ENCODE measurements at regions not wholly inside any gene's neighbourhood (a gene's known extent, or its start where the extent isn't known, plus 50 kb on each side); places are given as distances from the start of the nearest gene placed in this dataset.

- Mint-ChIP-seq H3K4me3 (no peak overlapping the region), H3K9me3 (no peaks in the 10 kb centered on the region), H3K4me1 (no peaks in the 10 kb centered on the region), H3K27ac (no peak overlapping the region), H3K36me3 (ENCODE audit: low read depth) (no peaks in the 10 kb centered on the region), H3K27me3 (no peaks in the 10 kb centered on the region)
- DNase-seq: no peak
- intact Hi-C loops (cut with micrococcal nuclease): no loop called here
These were observed 174.0 kb upstream of the SLC8A1 start for GRCh38 chr2:40625849-40626248.

- Mint-ChIP-seq H3K36me3 (ENCODE audit: low read depth) (no peaks in the 10 kb centered on the region), H3K9me3 (no peaks in the 10 kb centered on the region), H3K27me3 (no peaks in the 10 kb centered on the region), H3K4me1 (no peaks in the 10 kb centered on the region), H3K4me3 (no peak overlapping the region), H3K27ac (no peak overlapping the region)
- intact Hi-C loops (cut with micrococcal nuclease): no loop called here
- DNase-seq: no peak
These were observed 176.7 kb upstream of the SLC8A1 start for GRCh38 chr2:40628556-40628955.

GRCh38 chr2:40629768-40630434 lies 178.0 kb upstream of the SLC8A1 start:
- no peak overlapping the region for H3K4me3 Mint-ChIP-seq
- H3K27ac Mint-ChIP-seq: no peak overlapping the region
- intact Hi-C loops (cut with micrococcal nuclease): no loop called here
- H3K4me1 Mint-ChIP-seq: no peaks in the 10 kb centered on the region
- no peaks in the 10 kb centered on the region for H3K36me3 Mint-ChIP-seq (ENCODE audit: low read depth)
- no peaks in the 10 kb centered on the region for H3K27me3 Mint-ChIP-seq
- no peaks in the 10 kb centered on the region for H3K9me3 Mint-ChIP-seq
- DNase-seq: no peak

GRCh38 chr2:40639320-40639719 lies 187.4 kb upstream of the SLC8A1 start:
- no peak overlapping the region for H3K27ac Mint-ChIP-seq
- no peaks in the 10 kb centered on the region for H3K4me1 Mint-ChIP-seq
- no peaks in the 10 kb centered on the region for H3K27me3 Mint-ChIP-seq
- intact Hi-C loops (cut with micrococcal nuclease): no loop called here
- no peak for DNase-seq
- no peaks in the 10 kb centered on the region for H3K9me3 Mint-ChIP-seq
- no peaks in the 10 kb centered on the region for H3K36me3 Mint-ChIP-seq (ENCODE audit: low read depth)
- no peak overlapping the region for H3K4me3 Mint-ChIP-seq

- no peaks in the 10 kb centered on the region for H3K4me1 Mint-ChIP-seq
- intact Hi-C loops (cut with micrococcal nuclease): no loop called here
- no peak overlapping the region for H3K27ac Mint-ChIP-seq
- no peaks in the 10 kb centered on the region for H3K9me3 Mint-ChIP-seq
- H3K36me3 Mint-ChIP-seq (ENCODE audit: low read depth): no peaks in the 10 kb centered on the region
- H3K4me3 Mint-ChIP-seq: no peak overlapping the region
- H3K27me3 Mint-ChIP-seq: no peaks in the 10 kb centered on the region
- DNase-seq: no peak
These were observed 190.3 kb upstream of the SLC8A1 start for GRCh38 chr2:40642237-40642636.

GRCh38 chr2:40642726-40643125 lies 190.8 kb upstream of the SLC8A1 start:
- no peaks in the 10 kb centered on the region for H3K4me1 Mint-ChIP-seq
- no peaks in the 10 kb centered on the region for H3K27me3 Mint-ChIP-seq
- H3K36me3 Mint-ChIP-seq (ENCODE audit: low read depth): no peaks in the 10 kb centered on the region
- H3K4me3 Mint-ChIP-seq: no peak overlapping the region
- no peak overlapping the region for H3K27ac Mint-ChIP-seq
- intact Hi-C loops (cut with micrococcal nuclease): no loop called here
- no peak for DNase-seq
- H3K9me3 Mint-ChIP-seq: no peaks in the 10 kb centered on the region

- no peaks in the 10 kb centered on the region for H3K4me1 Mint-ChIP-seq
- no peaks in the 10 kb centered on the region for H3K36me3 Mint-ChIP-seq (ENCODE audit: low read depth)
- no peak overlapping the region for H3K27ac Mint-ChIP-seq
- intact Hi-C loops (cut with micrococcal nuclease): no loop called here
- no peak for DNase-seq
- H3K4me3 Mint-ChIP-seq: no peak overlapping the region
- no peaks in the 10 kb centered on the region for H3K27me3 Mint-ChIP-seq
- H3K9me3 Mint-ChIP-seq: no peaks in the 10 kb centered on the region
These were observed 194.8 kb upstream of the SLC8A1 start for GRCh38 chr2:40646642-40647041.

- H3K9me3 Mint-ChIP-seq: no peaks in the 10 kb centered on the region
These were observed 200.3 kb upstream of the SLC8A1 start for GRCh38 chr2:40652155-40652554.

GRCh38 chr2:40653829-40654228 lies 201.9 kb upstream of the SLC8A1 start:
- no peaks in the 10 kb centered on the region for H3K9me3 Mint-ChIP-seq
- no peaks in the 10 kb centered on the region for H3K27me3 Mint-ChIP-seq
- H3K27ac Mint-ChIP-seq: no peak overlapping the region
- intact Hi-C loops (cut with micrococcal nuclease): no loop called here
- no peaks in the 10 kb centered on the region for H3K4me1 Mint-ChIP-seq
- H3K36me3 Mint-ChIP-seq (ENCODE audit: low read depth): no peaks in the 10 kb centered on the region
- no peak for DNase-seq
- no peak overlapping the region for H3K4me3 Mint-ChIP-seq

More at GRCh38 chr2:40652155-40652554, 200.3 kb upstream of the SLC8A1 start:
- Mint-ChIP-seq H3K4me1 (no peaks in the 10 kb centered on the region), H3K27me3 (no peaks in the 10 kb centered on the region), H3K4me3 (no peak overlapping the region), H3K36me3 (ENCODE audit: low read depth) (no peaks in the 10 kb centered on the region), H3K27ac (no peak overlapping the region)
- intact Hi-C loops (cut with micrococcal nuclease): no loop called here
- DNase-seq: no peak

GRCh38 chr2:40654346-40654745 lies 202.5 kb upstream of the SLC8A1 start:
- DNase-seq: no peak
- Mint-ChIP-seq H3K27ac (no peak overlapping the region), H3K4me1 (no peaks in the 10 kb centered on the region), H3K27me3 (no peaks in the 10 kb centered on the region), H3K9me3 (no peaks in the 10 kb centered on the region), H3K4me3 (no peak overlapping the region), H3K36me3 (ENCODE audit: low read depth) (no peaks in the 10 kb centered on the region)
- intact Hi-C loops (cut with micrococcal nuclease): no loop called here

GRCh38 chr2:40658941-40659340 lies 207.1 kb upstream of the SLC8A1 start:
- DNase-seq: no peak
- Mint-ChIP-seq H3K9me3 (no peaks in the 10 kb centered on the region), H3K27ac (no peak overlapping the region), H3K36me3 (ENCODE audit: low read depth) (no peaks in the 10 kb centered on the region), H3K4me3 (no peak overlapping the region), H3K27me3 (no peaks in the 10 kb centered on the region), H3K4me1 (no peaks in the 10 kb centered on the region)
- intact Hi-C loops (cut with micrococcal nuclease): no loop called here

- no peak overlapping the region for H3K4me3 Mint-ChIP-seq
- intact Hi-C loops (cut with micrococcal nuclease): no loop called here
- H3K27me3 Mint-ChIP-seq: no peaks in the 10 kb centered on the region
- no peaks in the 10 kb centered on the region for H3K36me3 Mint-ChIP-seq (ENCODE audit: low read depth)
- no peaks in the 10 kb centered on the region for H3K9me3 Mint-ChIP-seq
- DNase-seq: no peak
- no peaks in the 10 kb centered on the region for H3K4me1 Mint-ChIP-seq
- H3K27ac Mint-ChIP-seq: no peak overlapping the region
These were observed 213.8 kb upstream of the SLC8A1 start for GRCh38 chr2:40665493-40666232.

- Mint-ChIP-seq H3K27ac (no peak overlapping the region), H3K27me3 (no peaks in the 10 kb centered on the region), H3K9me3 (no peaks in the 10 kb centered on the region), H3K4me3 (no peak overlapping the region), H3K36me3 (ENCODE audit: low read depth) (no peaks in the 10 kb centered on the region), H3K4me1 (no peaks in the 10 kb centered on the region)
- intact Hi-C loops (cut with micrococcal nuclease): no loop called here
- no peak for DNase-seq
These were observed 214.5 kb upstream of the SLC8A1 start for GRCh38 chr2:40666398-40666797.

- no peak for DNase-seq
- Mint-ChIP-seq H3K27ac (no peak overlapping the region), H3K27me3 (no peaks in the 10 kb centered on the region), H3K9me3 (peaks cover 3% of the 10 kb centered on the region), H3K4me3 (no peak overlapping the region), H3K4me1 (no peaks in the 10 kb centered on the region), H3K36me3 (ENCODE audit: low read depth) (no peaks in the 10 kb centered on the region)
- intact Hi-C loops (cut with micrococcal nuclease): no loop called here
These were observed 216.5 kb upstream of the SLC8A1 start for GRCh38 chr2:40668425-40668824.

All from activated CD4-positive, alpha-beta T cell treated with anti-CD3 and anti-CD28 coated beads, Interleukin-2, amount 10 ng/mL, durations not matched to agents 24 days and 14 days (primary cell).